HG03025 (cell line): ENCODE measurements at regions not wholly inside any gene's neighbourhood (a gene's known extent, or its start where the extent isn't known, plus 50 kb on each side); places are given as distances from the start of the nearest gene placed in this dataset.

Source experiments
- ATAC-seq: cut with Tn5 transposase; IDR thresholded peaks from one replicate; pipeline ENCODE4 v1.9.1; 2021; ENCODE audit warnings: mild to moderate bottlenecking, moderate library complexity; ENCODE audit not compliant: unreplicated experiment, low FRiP score

DNA sequence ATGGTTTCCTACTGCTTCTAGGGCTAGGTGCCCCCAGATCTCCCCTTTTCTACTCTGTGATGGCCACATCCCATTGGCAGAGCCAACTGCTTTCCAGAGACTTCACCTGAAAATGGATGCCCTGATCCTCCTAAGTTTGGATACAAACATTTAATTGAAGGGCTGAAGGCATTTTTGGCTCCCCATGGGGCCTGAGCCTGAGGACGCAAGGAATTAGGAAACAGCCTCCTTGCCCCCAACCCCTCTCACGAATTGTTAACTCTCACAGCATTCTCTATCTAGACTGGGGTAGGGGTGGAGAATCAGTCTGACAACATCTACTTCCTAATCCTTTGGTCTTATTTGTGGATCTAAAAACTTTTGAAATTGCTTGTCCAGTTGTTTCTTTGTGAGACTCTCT, 108.5 kb upstream of the KCNK2 start:
- no peak for ATAC-seq

DNA sequence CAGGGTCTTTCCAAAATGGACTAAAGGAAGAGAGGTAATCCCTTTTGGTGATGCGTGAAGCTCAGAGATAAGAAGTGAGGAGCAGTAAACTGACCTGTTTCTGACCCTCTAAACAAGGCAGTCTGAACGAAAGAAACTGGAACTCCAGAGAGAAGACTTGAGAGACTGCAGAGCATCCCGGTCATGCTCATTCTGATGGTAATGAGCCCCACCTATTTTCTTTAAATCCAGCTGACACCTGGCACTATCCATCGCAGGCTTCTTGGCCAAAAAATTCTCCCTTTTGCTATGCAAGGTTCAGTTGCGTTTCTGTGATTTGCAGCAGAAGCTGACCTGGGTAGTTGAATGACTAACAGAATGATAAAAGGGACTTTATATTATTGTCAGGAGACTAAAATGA, 105.9 kb upstream of the KCNK2 start:
- no peak for ATAC-seq

DNA sequence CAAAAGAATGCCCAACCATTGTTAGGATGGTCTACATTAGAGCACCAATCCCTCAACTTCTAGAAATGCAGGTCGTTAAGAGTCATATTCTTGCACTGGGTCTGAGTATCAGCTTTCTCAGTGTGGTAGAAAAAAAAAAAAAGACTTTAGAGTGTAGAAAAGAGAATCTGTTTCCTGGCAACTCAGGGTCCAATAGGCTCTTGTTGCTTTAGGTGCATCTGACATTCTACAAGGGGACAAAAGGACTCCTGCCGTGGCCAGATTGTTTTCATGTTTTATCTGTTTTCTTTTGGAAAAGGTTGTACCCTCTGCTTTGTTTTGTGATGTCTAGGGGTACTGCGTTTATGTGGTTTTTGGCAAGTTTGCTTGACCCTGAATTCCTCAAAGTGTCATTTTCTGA, 105.4 kb upstream of the KCNK2 start:
- ATAC-seq, result no peak

DNA sequence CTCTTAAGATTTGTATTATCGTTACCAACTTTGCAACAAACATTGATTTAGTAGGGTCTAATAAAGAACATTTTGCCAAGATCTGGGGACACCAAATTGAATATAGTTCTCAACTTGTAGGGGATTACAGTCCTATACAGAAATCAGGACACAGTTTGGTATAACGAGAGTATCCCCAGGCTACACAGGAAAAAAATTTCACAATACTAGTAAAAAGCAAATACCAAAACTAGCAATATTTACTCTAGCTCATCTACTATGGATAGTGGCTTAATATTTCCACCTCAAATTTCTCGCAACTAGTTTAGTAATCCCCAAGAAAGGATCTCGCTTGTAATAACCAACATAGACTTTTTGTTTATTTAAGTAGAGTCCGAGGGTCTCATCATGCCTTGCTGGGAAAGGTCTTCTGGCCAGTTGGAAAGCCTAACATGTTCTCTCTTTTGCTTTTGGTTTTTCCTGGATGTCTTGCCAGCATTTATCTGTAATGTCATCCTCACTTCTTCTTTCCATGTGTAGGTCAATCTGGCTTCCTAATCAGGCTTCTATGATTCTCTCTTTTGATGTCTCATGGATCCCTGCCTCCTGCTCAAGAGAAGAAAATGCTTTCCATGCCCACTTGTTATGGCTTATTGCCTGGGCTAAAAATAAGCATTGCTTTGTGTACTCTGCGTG, 104.7 kb upstream of the KCNK2 start:
- ATAC-seq, result no peak

DNA sequence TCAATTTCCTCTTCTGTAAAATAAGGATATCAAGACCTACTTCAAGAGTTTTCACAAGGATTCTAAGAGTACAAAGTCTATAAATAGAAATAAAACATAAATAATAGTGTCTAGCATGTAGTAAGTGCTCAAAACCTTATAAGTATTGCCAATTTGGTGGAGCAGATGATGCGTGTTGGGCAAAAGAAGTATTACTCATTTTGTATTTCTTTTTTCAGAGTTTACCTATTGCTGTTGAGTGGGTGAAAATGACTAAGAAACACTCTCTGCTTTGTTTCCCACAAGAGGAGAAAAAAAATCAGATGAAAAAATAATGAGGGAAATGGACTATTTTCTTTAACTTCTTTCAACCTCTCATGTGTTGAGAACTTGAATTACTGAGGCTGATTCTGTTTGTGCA, 103.3 kb upstream of the KCNK2 start:
- ATAC-seq, result no peak

DNA sequence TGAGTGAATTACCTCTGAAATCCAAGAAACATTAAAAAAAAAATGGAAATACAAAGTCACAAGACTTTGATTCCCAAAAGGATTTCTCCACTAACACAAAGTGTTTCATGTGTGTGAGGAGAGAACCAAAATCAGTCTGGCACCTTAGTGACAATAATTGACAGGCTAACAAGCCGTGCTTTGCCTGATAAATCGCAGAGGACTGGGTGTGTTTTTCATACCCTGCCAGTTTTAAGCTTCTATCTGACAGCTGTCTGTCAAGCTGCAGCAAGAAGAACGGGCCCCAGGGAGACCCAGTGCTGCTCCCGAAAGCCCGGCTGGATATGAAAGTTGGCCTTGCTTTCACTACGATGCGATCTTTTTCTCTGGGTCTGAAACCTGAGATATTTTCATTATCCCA, 101.6 kb upstream of the KCNK2 start:
- no peak for ATAC-seq

DNA sequence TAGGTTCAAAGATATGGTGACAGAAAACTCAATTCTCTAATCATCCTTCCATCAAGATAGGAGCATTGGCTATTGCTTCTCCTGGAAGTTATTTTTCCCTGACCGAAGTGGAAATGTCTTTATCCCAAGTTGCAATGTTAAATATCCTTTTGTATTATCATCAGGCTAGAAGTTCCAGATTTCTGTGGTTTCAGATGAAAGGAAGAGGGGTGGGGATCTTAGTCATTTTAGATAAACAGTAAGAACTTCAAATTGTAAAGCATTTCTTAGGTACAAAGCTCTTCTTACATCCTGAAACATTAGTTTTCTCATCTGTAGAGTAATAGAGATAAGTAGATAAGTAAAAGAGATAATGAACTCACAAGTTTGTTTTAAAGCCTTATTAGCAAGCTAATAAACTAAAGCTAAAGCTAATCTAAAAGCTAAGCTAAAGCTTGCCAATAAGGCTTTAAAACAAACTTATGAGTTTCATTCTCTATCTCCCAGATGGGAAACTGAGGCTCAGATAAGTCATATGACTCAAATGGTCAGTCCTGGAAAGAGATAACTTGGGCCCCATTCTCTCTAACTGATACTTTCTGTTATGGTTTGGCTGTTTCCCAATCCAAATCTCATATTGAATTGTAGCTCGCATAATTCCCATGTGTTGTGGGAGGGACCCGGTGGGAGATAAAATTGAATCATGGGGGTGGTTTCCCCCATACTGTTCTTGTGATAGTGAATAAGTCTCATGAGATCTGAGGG, 99.2 kb upstream of the KCNK2 start:
- ATAC-seq, result no peak

DNA sequence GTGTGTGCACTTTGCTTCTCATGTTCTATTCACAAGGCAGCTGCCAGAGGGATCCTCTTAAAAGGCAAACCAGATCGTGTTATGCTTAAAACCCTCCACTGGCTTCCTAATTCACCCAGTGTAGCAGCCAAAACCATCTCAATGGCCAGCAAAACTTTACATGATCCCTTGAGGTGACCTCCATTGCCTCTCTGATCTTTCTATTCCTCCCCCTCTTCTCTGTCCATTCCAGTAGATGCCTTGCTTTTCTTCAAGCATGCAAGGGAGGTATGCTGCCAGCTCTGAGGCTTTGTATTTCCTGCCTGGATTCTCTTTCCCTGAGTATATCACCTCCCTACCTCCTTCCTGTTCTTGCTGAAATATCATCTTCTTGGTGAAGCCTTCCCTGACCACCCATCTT, 93.2 kb upstream of the KCNK2 start:
- ATAC-seq, result no peak

DNA sequence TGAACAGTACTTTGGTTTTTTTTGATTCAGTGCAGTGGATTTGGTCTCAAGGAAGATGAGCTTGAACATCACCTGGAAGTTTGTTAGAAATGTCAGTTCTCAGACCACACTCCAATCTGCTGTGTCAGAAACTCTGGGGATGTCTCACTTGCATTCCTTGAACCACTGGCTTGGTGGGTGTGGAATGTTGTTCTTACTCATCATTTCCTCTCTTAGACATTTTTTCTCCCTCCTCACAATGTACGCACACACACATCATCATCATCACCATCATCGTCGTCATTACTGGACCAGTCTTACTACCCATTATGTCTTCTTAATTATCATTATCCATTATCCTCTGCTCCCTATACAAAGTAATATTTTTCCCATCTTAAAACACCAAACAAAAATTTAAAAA, 91.9 kb upstream of the KCNK2 start:
- ATAC-seq, result no peak

DNA sequence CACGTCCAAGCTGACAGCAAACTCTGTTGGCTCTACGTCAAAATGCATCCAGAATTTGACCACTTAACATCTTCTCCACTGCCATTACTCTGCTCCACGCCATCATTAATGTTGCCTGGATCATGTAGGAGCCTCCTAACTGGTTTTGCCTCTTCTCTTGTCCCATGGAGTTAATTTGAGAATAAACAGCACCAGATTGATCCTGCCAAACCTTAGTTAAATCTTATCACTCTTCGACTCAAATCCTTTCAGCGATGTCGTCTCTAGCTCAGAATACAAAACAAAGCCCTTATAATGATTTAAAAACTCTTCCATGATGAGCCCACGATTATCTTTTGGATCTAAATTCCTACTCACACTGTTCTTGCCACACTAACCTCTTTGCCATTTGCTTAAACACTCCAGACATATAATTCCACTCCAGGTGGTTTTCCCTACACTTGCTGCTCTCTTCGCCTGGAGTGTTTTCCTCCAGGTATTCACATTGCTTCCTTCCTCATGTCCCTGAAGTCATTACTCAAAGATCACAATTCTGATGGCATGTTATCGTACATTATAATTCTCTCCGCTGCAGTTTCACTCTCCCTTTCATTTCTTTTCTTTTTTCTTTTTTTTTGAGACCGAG, 90.7 kb upstream of the KCNK2 start:
- no peak for ATAC-seq

DNA sequence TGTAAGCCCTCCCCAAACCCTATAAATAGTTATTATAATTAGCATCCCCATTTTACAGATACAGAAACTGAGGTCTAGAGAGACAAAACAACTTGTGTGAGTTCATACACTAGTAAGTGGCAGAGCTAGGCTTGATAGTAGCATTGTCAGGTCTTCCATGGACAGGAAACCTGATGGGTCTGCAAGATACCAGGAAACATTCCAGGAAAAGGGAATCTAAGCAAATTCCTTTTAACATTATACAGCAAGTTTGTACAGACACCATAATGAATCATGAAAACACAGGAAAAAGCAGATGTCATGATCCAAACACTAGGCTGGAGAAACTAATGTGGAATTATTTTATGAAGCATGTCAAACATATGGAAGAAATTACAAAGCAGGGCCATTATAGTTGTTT, 89.1 kb upstream of the KCNK2 start:
- ATAC-seq, result no peak

DNA sequence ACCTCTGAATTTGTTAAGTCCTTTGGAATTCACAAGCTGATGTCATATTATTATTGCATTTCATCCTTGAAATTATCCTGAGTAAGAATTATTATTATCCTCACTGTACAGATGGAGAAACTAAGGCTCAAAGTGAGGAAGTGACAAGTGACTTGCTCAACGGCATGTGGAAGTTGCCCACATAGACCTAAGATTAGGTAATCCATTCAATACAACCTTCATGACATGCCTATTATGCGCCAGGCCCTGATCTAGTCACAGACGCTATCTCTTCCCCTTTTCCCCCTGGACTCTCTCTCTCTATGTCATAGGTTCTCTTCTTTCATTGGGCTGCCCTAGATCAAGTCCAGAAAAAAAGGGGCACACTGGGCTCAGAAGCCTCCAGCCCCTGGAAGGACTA, 84.9 kb upstream of the KCNK2 start:
- ATAC-seq, result no peak

DNA sequence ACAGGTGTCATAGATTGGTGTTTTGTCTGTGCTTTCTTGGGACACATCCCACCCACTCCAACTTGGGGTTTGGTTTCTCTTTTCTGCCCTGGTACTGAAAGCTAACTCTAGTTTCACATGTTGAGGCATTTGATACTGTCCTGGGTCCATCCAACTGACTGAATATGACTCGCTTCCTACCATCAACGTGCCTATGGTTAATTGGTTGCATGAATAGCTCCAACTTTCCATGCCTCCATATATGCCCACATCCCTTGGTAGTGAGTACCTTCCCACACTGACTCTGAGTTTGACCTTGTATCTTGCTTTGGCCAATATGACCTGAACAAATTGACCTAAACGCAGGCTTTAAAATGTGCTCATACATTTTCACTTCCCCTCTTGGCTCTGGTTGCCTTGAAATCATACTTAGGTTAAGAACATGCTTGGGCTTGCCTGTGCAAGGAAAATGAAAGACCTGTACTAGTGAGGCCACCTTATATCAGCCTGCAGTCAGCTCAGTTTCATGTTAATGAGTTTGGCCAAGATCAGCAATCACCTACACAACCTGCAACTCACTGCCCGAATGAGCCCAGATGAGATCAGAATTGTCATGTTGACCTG, 81.0 kb upstream of the KCNK2 start:
- peak; percentile 97 for ATAC-seq

DNA sequence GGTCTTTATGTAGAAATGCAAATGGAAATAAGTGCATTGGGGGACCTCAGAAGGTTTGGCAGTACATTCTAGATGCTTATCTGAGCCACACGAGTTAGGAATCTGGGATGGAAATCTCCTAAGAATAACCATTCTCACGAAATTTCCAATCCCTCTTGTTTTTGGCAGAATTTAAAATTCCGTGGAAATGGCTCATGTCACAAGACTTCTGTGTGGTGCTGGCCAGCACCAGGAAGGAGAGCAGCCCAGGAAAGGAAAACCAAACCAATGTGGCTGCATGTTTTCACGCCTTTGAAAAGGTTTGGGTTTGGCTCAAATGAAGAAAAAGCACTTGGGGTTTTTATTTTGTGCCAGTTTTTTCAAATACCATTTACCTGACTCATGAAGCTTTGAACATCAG, 80.1 kb upstream of the KCNK2 start:
- ATAC-seq, result no peak

DNA sequence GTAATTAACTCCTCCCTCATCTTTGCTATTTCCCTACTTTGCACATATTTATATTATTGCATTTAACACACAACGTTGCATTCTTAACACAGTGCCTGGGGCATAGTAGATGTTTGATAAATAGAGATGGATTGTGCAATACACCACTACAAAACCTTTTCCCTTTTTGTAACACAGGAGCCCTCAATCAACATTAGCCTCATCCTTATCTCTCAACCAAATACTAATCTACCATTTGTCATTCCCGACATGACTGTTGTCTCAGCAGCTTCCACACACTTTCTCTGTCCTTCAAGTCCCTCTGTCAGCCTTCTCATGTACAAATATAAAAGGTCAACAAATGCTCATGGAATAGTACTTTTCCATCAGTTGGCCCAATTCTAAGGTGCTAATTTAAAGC, 78.9 kb upstream of the KCNK2 start:
- no peak for ATAC-seq

DNA sequence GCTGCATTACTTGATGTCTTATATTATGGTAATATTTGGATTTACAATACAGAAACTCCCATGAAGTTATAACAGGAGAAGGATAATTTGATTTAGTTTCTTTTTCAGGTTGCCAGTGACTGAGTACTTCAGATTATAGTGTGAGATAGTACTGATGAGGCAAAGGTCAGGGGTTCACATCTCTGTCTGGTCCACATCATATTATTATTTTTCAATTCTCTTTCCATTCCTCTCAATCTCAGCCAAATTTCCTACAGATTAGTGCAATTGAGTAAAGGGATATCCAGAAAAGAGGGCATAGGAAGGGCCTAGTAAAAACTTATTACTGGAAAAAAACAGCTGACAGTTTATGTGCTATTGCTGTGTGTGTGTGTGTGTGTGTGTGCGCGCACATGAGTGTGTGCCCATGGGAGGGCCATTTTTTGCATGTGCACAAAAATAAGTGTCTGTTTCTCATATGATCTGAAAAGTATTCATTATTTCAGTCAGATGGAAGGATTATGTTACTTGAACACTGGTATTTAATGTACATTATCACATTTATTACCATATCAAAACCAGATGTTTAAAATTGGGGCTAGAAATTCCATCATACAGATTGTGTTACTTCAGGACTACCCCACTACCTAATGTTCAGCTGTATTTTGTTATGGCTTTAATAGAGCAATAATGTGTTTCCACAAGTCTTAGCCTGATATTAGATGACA, 78.3 kb upstream of the KCNK2 start:
- ATAC-seq, result no peak

DNA sequence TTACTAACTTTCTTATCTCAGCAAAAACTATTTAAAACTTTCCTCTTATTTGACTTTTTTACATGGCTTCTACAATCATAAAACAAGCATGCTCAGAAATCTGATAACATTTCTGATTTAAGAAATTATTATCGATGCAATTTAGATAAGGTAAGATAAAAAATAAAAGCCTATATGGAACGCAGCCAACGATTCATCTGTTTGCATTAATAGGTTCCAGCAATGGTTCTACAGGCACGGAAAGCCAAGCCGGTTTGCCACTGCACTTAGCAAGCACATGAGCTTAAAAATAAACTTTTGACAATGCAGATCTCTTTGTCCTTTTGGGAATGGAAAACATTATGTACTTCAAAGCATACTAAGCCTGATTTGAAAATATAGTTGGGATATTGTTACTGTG, 77.5 kb upstream of the KCNK2 start:
- no peak for ATAC-seq

DNA sequence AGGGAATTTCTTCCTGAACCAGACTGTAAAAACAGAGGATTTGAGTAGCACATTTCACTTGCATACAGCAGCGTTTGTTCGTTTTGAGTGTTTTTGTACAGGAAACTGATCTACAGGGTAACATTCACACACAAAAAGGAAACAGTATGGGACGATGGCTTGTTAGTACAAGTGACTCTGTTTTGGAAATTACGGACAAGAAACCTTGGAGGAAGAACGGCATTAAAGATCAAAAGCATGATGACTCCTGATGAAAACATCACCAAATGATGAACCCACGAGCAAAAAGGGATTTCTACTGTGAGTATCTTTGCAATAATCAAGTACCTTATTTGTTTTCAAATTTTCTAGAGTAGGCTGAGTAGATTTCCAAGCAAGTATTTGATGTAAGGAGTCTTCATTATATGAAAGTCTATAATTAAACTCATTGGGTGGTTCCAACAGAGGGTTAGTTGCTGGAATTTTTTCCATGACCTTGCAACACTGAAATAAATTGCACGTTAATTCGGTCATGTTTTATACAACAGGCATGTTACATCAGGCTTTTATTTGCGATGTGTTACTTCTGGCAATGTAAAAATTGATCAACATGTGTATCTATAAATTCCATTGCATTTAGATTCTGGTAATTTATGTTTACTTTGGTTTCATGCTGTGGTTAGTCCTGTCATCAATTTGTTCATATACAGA, 76.7 kb upstream of the KCNK2 start:
- ATAC-seq, result no peak

DNA sequence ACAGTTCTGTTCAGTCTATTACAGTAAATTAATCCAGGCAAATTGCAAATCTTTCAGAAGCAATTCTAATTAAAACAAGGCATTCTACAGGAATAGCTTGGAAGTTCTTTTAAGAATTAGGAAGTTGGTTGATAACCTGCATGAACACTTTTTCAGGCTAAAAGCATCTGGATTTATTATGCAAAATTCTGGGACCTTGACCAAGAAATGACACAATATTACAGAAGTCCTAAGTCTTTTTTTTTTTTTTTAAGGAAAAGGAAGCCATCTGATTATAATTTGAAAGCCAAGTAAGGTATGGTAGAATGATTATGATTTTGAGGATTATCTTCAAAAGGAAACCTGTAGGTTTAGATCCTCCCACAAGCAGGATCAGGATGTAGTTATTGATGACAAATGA, 74.7 kb upstream of the KCNK2 start:
- ATAC-seq, result no peak

DNA sequence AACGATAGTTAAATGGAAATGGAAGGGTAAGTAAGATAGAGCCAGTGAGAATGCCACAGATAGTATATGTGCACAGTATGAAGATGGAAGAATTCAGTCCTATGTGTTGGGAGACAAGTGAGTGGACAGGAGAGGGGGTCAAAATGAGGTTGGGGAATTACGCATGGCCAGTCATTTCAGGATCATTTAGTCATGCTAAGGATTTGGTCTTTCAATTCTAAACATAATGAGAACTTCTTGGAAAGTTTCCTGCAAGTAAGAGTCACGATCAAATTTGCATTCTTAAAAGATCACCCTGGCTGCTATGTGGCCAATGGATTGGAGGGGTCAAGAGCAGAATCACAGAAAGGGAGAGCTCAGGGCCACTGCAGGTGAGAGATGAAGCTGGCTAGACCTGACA, 64.0 kb upstream of the KCNK2 start:
- no peak for ATAC-seq
